Fibroblast of the aortic adventitia (primary cell): ENCODE measurements at regions not wholly inside any gene's neighbourhood (a gene's known extent, or its start where the extent isn't known, plus 50 kb on each side); places are given as distances from the start of the nearest gene placed in this dataset.

Experiments
- DNase-seq: peaks from one replicate; pipeline ENCODE4 v3.0.0-alpha.2; 2010; ENCODE audit warnings: low read depth
- H3K4me3 ChIP-seq: 2 replicates; pipeline ENCODE4 v1.5.1; 2011; ENCODE audit warnings: low read depth, mild to moderate bottlenecking, control low read depth, low read length, moderate library complexity
- TF ChIP-seq, protein P1 (sequence below): IDR thresholded peaks from 2 replicates; pipeline ENCODE4 v1.5.1; 2011; ENCODE audit warnings: mild to moderate bottlenecking, low read length, control low read depth, inconsistent platforms; ENCODE audit not compliant: insufficient read depth

DNA sequence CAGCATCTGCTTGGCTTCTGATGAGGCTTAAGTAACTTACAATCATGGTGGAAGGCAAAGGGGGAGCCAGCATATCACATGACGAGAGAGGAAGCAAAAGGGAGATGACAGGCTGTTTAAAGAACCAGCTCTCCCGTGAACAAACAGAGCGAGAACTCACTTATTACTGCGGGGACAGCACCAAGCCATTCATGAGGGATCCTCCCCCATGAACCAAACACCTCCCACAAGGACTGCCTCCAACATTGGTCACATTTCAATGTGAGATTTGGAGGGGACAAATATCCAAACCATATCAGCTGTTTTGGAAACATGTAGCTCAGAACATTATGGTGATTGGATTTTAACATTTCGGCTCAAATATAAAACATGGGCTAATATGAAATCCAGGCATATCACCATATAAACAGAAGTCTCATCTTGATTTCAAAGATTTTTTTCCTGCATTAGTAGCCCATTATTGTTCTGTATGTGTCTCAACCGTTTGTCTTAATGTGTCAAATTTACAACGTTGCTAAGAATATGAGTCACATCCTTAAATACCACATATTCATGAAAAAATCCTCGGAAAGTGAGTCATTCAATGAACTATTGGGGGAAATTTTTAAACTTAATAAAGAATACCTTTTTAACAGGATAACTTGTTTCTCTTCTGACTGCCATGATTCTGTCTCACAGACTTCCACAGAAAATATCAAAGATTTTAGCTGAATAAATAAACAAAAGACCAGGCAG, 894.3 kb downstream of the TFAP2A start:
- peak; percentile 83 for DNase-seq
- TF ChIP-seq, protein P1, sequence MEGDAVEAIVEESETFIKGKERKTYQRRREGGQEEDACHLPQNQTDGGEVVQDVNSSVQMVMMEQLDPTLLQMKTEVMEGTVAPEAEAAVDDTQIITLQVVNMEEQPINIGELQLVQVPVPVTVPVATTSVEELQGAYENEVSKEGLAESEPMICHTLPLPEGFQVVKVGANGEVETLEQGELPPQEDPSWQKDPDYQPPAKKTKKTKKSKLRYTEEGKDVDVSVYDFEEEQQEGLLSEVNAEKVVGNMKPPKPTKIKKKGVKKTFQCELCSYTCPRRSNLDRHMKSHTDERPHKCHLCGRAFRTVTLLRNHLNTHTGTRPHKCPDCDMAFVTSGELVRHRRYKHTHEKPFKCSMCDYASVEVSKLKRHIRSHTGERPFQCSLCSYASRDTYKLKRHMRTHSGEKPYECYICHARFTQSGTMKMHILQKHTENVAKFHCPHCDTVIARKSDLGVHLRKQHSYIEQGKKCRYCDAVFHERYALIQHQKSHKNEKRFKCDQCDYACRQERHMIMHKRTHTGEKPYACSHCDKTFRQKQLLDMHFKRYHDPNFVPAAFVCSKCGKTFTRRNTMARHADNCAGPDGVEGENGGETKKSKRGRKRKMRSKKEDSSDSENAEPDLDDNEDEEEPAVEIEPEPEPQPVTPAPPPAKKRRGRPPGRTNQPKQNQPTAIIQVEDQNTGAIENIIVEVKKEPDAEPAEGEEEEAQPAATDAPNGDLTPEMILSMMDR, result no peak
- no peak overlapping the region for H3K4me3 ChIP-seq

DNA sequence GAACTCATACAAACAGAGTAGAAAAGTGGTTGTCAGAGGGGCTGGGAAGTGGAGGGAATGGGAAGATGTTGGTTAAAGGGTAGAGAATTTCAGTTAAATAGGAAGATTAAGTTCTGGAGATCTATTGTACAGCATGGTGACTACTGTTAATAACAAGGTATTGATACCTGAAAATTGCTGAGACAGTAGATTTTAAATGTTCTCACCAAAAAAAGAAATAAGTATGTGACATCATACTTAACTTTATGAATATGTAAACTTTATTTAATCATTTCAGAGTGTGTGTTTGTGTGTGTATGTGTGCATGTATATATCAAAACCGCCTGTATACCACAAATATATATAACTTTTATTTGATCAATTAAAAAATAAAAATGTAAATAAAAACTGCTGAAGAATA, 896.4 kb downstream of the TFAP2A start:
- no peak overlapping the region for H3K4me3 ChIP-seq
- TF ChIP-seq, protein P1, result no peak
- DNase-seq, result no peak

- TF ChIP-seq, protein P1, result no peak
- DNase-seq, result no peak
- no peak overlapping the region for H3K4me3 ChIP-seq
These were observed 897.1 kb downstream of the TFAP2A start for GRCh38 chr6:9517806-9518205.

DNA sequence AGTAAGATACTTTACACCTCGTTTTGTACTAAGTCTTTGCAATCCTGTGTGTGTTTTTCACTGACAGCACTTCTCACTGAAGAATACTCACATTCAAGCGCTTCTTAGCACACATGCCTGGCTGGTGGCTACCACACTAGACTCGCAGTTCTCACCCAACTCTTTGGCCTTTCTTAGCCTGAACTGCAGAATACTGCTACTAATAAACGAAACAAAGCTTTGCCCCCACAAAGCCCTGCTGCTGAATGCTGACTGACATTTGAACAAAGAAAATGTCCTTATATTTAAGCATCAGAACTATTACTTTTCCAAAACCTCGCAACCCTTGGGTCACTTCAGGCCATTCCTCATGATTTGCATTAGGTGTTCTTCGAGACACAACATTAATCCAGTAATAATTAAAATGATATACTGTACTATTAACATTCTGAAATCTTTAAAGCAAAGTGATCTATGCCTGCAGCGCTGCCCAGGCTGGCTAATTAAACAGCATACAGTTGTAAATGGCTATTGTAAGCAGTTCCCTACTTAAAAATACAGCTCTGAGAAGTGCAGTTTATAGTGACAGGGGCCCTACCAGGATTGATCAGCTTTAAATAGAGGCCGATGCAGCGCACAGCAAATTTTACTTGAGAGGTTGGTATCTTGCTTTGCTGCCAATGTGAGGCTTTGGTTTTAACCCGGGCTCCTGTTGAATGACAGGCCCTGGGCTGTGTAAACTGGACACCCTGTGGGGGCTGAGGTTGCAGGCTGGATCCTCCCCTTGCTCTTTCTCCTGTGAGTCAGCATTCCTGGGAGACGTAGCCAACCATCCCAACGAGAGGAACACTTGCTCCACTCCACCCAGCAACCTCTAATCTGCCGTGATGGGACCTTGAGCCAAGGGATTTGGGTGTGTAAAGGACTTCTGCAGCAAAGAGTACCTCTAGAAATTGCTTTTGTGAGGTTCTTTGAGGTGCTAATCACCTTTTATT, 899.0 kb downstream of the TFAP2A start:
- TF ChIP-seq, protein P1, result no peak
- no peak overlapping the region for H3K4me3 ChIP-seq
- peak; percentile 72 for DNase-seq

- no peak overlapping the region for H3K4me3 ChIP-seq
- TF ChIP-seq, protein P1, result no peak
- no peak for DNase-seq
These were observed 900.7 kb downstream of the TFAP2A start for GRCh38 chr6:9514146-9514545.

DNA sequence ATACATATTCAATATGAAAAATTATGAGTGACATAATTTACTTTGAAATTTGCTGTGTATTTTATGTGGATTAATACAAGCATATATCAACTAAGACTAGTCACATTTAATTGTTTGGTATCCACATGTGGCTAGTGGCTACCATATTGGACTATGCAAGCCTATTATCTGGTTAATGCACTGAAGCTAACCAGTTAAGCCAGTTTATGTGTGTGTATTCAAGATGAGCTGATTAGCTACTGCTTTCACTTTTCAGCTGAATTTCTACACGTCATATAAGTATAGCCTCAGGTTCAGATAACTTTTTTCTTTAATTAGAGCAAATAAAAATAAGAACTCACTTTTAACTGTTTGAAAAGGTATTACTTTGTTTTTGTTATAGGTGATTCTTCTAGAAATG, 903.7 kb downstream of the TFAP2A start:
- no peak overlapping the region for H3K4me3 ChIP-seq
- TF ChIP-seq, protein P1, result no peak
- DNase-seq, result no peak
